A549 (cell line): ENCODE measurements at regions not wholly inside any gene's neighbourhood (a gene's known extent, or its start where the extent isn't known, plus 50 kb on each side); places are given as distances from the start of the nearest gene placed in this dataset.

ENCODE experiments used
- ATAC-seq, 2 experiments: fragments of 200-7000 bp in 1 of 2; fragments of >200 bp in 1 of 2; cut with Nextera tagmentation in 1 of 2; cut with Tn5 transposase in 1 of 2; 3 replicates each; pipeline versions ENCODE4 v1.8.0 to v1.9.1; 2018 to 2020; ENCODE audit warnings: mild to moderate bottlenecking in 1 of 2, moderate library complexity in 1 of 2
- CTCF ChIA-PET: fragments of 300-600 bp; sonication (Branson Sonifier 250); formaldehyde crosslinking; extraction: SDS; loops from one replicate; lab custom pipeline; 2021; ENCODE audit warnings: antibody characterized with exemption, inconsistent platforms; lab: Yijun Ruan, JAX
- POLR2A ChIA-PET: fragments of 350-600 bp; formaldehyde crosslinking; extraction: SDS; loops from one replicate; lab custom pipeline; 2021; ENCODE audit warnings: antibody characterized with exemption, inconsistent platforms; lab: Yijun Ruan, JAX
- DNase-seq, 2 experiments: peaks; one replicate each; pipeline versions ENCODE4 v3.0.0 to v3.0.0-alpha.2; 2011 to 2016; ENCODE audit warnings: low read depth in 1 of 2, low spot score in 1 of 2
- FAIRE-seq: peaks from 2 replicates; lab custom pipeline; 2011; peaks lifted over from hg19 to GRCh38; lab: Jason Lieb, UNC
- H3K27ac ChIP-seq, 2 experiments: fragments of >200 bp; sonication (Bioruptor Twin); formaldehyde crosslinking; 3 replicates each; pipeline ENCODE4 v1.5.1; 2016 to 2017
- H3K4me1 ChIP-seq: fragments of >200 bp; sonication (Bioruptor Twin); formaldehyde crosslinking; 3 replicates; pipeline ENCODE4 v1.6.1; 2016
- H3K4me2 ChIP-seq: fragments of >200 bp; sonication (Bioruptor Twin); formaldehyde crosslinking; 3 replicates; pipeline ENCODE4 v1.6.1; 2016
- H3K4me3 ChIP-seq: fragments of >200 bp; sonication (Bioruptor Twin); formaldehyde crosslinking; 3 replicates; pipeline ENCODE4 v1.5.1; 2016
- H3K9me3 ChIP-seq: fragments of >200 bp; sonication (Bioruptor Twin); formaldehyde crosslinking; 3 replicates; pipeline ENCODE4 v1.6.1; 2016
- CBX2 ChIP-seq: fragments of 200-600 bp; sonication (generic); IDR thresholded peaks from 2 replicates; pipeline ENCODE4 v1.6.1; 2016; ENCODE audit warnings: low read depth, mild to moderate bottlenecking, borderline replicate concordance
- CEBPB ChIP-seq, 2 experiments: fragments of >200 bp in 1 of 2; sonication (Bioruptor Twin) in 1 of 2; formaldehyde crosslinking in 1 of 2; IDR thresholded peaks; 2 replicates each; pipeline ENCODE4 v1.6.1; 2012 to 2016
- EHF ChIP-seq: fragments of 250-450 bp; sonication (Bioruptor Pico); IDR thresholded peaks from 2 replicates; pipeline ENCODE4 v1.5.0; 2020; ENCODE audit warnings: mild to moderate bottlenecking
- EHMT2 ChIP-seq: fragments of 200-600 bp; sonication (generic); IDR thresholded peaks from 2 replicates; pipeline ENCODE4 v1.6.1; 2016; ENCODE audit warnings: antibody characterized with exemption, low read depth, mild to moderate bottlenecking, moderate library complexity
- EP300 ChIP-seq, 2 experiments: fragments of >200 bp; sonication (Bioruptor Twin); formaldehyde crosslinking; IDR thresholded peaks; 2 replicates in 1 of 2; 3 replicates in 1 of 2; pipeline ENCODE4 v1.6.1; 2016 to 2017
- ESRRA ChIP-seq: fragments of 150-350 bp; IDR thresholded peaks from 2 replicates; pipeline ENCODE4 v1.6.1; 2014; ENCODE audit warnings: mild to moderate bottlenecking, low read length, borderline replicate concordance
- FOSL2 ChIP-seq, 2 experiments: fragments of 450-650 bp in 1 of 2; fragments of >200 bp in 1 of 2; sonication (Bioruptor Twin) in 1 of 2; formaldehyde crosslinking; IDR thresholded peaks; 2 replicates each; pipeline versions ENCODE4 v1.5.0 to v1.6.1; 2016 to 2020; ENCODE audit warnings: mild to moderate bottlenecking in 1 of 2, moderate library complexity in 1 of 2
- FOXS1 ChIP-seq: fragments of 250-450 bp; sonication (Bioruptor Pico); IDR thresholded peaks from 2 replicates; pipeline ENCODE4 v1.5.0; 2020; ENCODE audit warnings: mild to moderate bottlenecking, moderate library complexity
- HOXA7 ChIP-seq: fragments of 250-450 bp; sonication (Bioruptor Pico); IDR thresholded peaks from 2 replicates; pipeline ENCODE4 v1.5.0; 2020; ENCODE audit warnings: mild to moderate bottlenecking, moderate library complexity
- KDM1A ChIP-seq: fragments of 200-600 bp; sonication (generic); IDR thresholded peaks from 2 replicates; pipeline ENCODE4 v1.6.1; 2016; ENCODE audit warnings: low read depth, mild to moderate bottlenecking
- MAFK ChIP-seq: fragments of 450-650 bp; IDR thresholded peaks from 2 replicates; pipeline ENCODE4 v1.6.1; 2014; ENCODE audit not compliant: partially characterized antibody
- NR3C1 ChIP-seq: fragments of >200 bp; sonication (Bioruptor Twin); formaldehyde crosslinking; IDR thresholded peaks from 3 replicates; pipeline ENCODE4 v1.6.1; 2017
- PHF8 ChIP-seq: fragments of 200-600 bp; sonication (generic); IDR thresholded peaks from 2 replicates; pipeline ENCODE4 v1.6.1; 2016; ENCODE audit warnings: low read depth, mild to moderate bottlenecking, antibody characterized with exemption, moderate library complexity, borderline replicate concordance
- POLR2A ChIP-seq: IDR thresholded peaks from 2 replicates; pipeline ENCODE4 v1.6.1; 2012; ENCODE audit warnings: mild to moderate bottlenecking, low read length
- RAD21 ChIP-seq, 2 experiments: fragments of >200 bp in 1 of 2; sonication (Bioruptor Twin) in 1 of 2; formaldehyde crosslinking in 1 of 2; IDR thresholded peaks in 1 of 2; conservative IDR thresholded peaks in 1 of 2; 2 replicates in 1 of 2; 3 replicates in 1 of 2; pipeline ENCODE4 v1.6.1; 2012 to 2018; ENCODE audit warnings: inconsistent platforms in 1 of 2
- RFX5 ChIP-seq: fragments of 450-650 bp; IDR thresholded peaks from 2 replicates; pipeline ENCODE4 v1.7.1; 2014; ENCODE audit warnings: antibody characterized with exemption, mild to moderate bottlenecking, moderate library complexity
- TP53 ChIP-seq: fragments of 250-450 bp; sonication (Bioruptor Pico); IDR thresholded peaks from 2 replicates; pipeline ENCODE4 v1.5.0; 2021; ENCODE audit warnings: mild to moderate bottlenecking, moderate library complexity
- ZC3H11A ChIP-seq: fragments of 450-650 bp; IDR thresholded peaks from 2 replicates; pipeline ENCODE4 v1.6.1; 2014; ENCODE audit warnings: antibody characterized with exemption, mild to moderate bottlenecking
- ZNF302 ChIP-seq: fragments of 250-450 bp; sonication (Bioruptor Pico); IDR thresholded peaks from 2 replicates; pipeline ENCODE4 v1.9.0; 2021; ENCODE audit warnings: inconsistent platforms, mild to moderate bottlenecking, moderate library complexity
- WGBS: methylation state at CpG from one replicate; pipeline ENCODE4 v1.1.6; 2017; ENCODE audit errors: missing lambda C conversion rate; 5-methylcytosine and 5-hydroxymethylcytosine counted together
- TF ChIP-seq, protein P1 (sequence below): fragments of 250-450 bp; sonication (Bioruptor Pico); IDR thresholded peaks from 2 replicates; pipeline ENCODE4 v1.5.0; 2021; ENCODE audit warnings: mild to moderate bottlenecking, moderate library complexity, borderline replicate concordance
- TF ChIP-seq, protein P2 (sequence below): fragments of 150-350 bp; IDR thresholded peaks from 2 replicates; pipeline ENCODE4 v1.6.1; 2014; ENCODE audit warnings: low read depth, mild to moderate bottlenecking, low read length
- TF ChIP-seq, protein P3 (sequence below): IDR thresholded peaks from 2 replicates; pipeline ENCODE4 v1.6.1; 2012

DNA sequence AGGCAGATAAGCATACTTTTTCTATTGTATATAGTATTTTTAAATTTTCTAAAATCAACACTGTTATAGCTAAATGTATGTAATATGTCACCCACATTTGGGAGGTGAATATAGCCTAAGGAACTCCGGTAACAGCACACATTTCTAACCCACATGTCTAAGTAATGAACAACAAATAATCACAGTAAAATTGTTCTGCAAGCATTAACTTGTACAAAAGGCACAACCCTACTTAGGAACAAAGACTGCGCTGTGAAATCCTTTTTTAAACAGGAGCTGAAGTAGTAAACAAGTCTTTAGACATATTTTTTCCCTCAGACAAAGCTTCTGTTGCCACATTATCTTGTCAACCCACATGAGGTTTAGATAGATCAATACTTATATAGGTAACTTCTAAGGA lies 872.4 kb upstream of the SLC35B3 start:
- Histone ChIP-seq H3K4me1 (no peaks in the 10 kb centered on the region), H3K4me3 (no peak overlapping the region), H3K4me2 (no peak overlapping the region), H3K9me3 (no peaks in the 10 kb centered on the region), H3K27ac (no peak overlapping the region)
- ATAC-seq (no peak), DNase-seq (no peak), FAIRE-seq (no peak)
- WGBS = 80% methylated on average over 2 of the region's 2 CpGs
- ChIA-PET POLR2A (no interaction called here), CTCF (no interaction called here)
- TF ChIP-seq CBX2 (no peak), FOSL2 (IDR thresholded peaks at IDR 0.05) (no peak), FOSL2 (CRISPR knock-in tag; IDR thresholded peaks at IDR 0.05) (no peak), RAD21 (conservative IDR thresholded peaks at IDR 0.05 in 1 of 2, IDR thresholded peaks at IDR 0.05 in 1 of 2) (no peak), MAFK (no peak), EHF (CRISPR knock-in tag) (no peak), ESRRA (no peak), PHF8 (no peak), EP300 (IDR thresholded peaks at IDR 0.05) (no peak), POLR2A (no peak), EHMT2 (no peak), TP53 (CRISPR knock-in tag) (no peak), ZNF302 (CRISPR knock-in tag) (no peak)
- TF ChIP-seq, protein P1, sequence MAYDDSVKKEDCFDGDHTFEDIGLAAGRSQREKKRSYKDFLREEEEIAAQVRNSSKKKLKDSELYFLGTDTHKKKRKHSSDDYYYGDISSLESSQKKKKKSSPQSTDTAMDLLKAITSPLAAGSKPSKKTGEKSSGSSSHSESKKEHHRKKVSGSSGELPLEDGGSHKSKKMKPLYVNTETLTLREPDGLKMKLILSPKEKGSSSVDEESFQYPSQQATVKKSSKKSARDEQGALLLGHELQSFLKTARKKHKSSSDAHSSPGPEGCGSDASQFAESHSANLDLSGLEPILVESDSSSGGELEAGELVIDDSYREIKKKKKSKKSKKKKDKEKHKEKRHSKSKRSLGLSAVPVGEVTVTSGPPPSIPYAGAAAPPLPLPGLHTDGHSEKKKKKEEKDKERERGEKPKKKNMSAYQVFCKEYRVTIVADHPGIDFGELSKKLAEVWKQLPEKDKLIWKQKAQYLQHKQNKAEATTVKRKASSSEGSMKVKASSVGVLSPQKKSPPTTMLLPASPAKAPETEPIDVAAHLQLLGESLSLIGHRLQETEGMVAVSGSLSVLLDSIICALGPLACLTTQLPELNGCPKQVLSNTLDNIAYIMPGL (CRISPR knock-in tag) = no peak

DNA sequence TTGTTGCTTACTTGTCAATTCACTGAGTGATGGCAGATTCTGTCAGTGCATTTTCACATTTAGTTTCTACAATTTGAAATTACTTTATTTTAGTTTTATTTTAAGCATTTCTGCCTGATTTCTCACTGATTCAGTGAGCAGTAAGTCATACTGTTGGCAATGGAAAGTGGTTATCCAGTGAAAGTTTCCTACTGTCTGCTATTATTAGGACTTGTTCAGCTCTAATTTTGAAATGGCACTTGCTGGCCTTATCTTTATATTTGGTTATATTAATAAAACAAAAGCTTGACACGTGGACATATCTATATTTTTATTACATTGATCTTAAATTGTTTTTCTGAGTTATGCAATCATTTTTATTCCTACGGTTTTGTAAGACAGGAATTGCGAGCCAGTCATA lies 871.8 kb upstream of the SLC35B3 start:
- WGBS = 56% methylated on average over 3 of the region's 3 CpGs
- ChIA-PET CTCF (no interaction called here), POLR2A (no interaction called here)
- TF ChIP-seq, protein P2, sequence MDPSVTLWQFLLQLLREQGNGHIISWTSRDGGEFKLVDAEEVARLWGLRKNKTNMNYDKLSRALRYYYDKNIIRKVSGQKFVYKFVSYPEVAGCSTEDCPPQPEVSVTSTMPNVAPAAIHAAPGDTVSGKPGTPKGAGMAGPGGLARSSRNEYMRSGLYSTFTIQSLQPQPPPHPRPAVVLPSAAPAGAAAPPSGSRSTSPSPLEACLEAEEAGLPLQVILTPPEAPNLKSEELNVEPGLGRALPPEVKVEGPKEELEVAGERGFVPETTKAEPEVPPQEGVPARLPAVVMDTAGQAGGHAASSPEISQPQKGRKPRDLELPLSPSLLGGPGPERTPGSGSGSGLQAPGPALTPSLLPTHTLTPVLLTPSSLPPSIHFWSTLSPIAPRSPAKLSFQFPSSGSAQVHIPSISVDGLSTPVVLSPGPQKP = no peak
- TF ChIP-seq ZC3H11A (no peak), MAFK (no peak), KDM1A (no peak), CEBPB (IDR thresholded peaks at IDR 0.05) (no peak), NR3C1 (no peak), RFX5 (no peak), HOXA7 (CRISPR knock-in tag) (no peak), FOXS1 (CRISPR knock-in tag) (no peak)
- TF ChIP-seq, protein P1 (CRISPR knock-in tag) = no peak
- TF ChIP-seq, protein P3, sequence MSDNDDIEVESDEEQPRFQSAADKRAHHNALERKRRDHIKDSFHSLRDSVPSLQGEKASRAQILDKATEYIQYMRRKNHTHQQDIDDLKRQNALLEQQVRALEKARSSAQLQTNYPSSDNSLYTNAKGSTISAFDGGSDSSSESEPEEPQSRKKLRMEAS = no peak
- H3K9me3 ChIP-seq = no peaks in the 10 kb centered on the region
- no peaks in the 10 kb centered on the region for H3K4me1 ChIP-seq
- ATAC-seq (no peak), FAIRE-seq (no peak), DNase-seq (no peak)
- no peak overlapping the region for H3K4me3 ChIP-seq
- no peak overlapping the region for H3K27ac ChIP-seq
- H3K4me2 ChIP-seq = no peak overlapping the region
